ENCODE measurements at regions not wholly inside any gene's neighbourhood (a gene's known extent, or its start where the extent isn't known, plus 50 kb on each side); places are given as distances from the start of the nearest gene placed in this dataset.
"Not testable (repeated sequence)": the region's sequence is repeated elsewhere in the genome, so short reads cannot be mapped to it uniquely, and the experiment has no call there.

- Histone ChIP-seq H2BK120ac (ENCODE audit: low read depth, low read length) (no peak overlapping the region), H3K4ac (ENCODE audit: low read depth in 1 of 2, low read length in 2 of 2) (no peak overlapping the region), H3K4me1 (ENCODE audit: control insufficient read depth, insufficient read depth, low read depth, low read length) (no peaks in the 10 kb centered on the region), H3K4me2 (ENCODE audit: low read length, poor library complexity, severe bottlenecking) (no peak overlapping the region), H3K36me3 (ENCODE audit: control insufficient read depth in 1 of 2, insufficient read depth in 2 of 2, low read depth in 1 of 2, low read length in 2 of 2) (no peaks in the 10 kb centered on the region), H3K18ac (ENCODE audit: low read depth in 1 of 2, low read length in 2 of 2) (no peak overlapping the region), H2AFZ (ENCODE audit: low read depth, low read length) (no peak overlapping the region), H3K79me1 (replicated peaks; ENCODE audit: low read length, poor library complexity, severe bottlenecking) (no peaks in the 10 kb centered on the region), H2BK12ac (ENCODE audit: low read length in 2 of 2) (no peak overlapping the region), H4K8ac (ENCODE audit: low read length) (no peak overlapping the region), H3K4me3 (ENCODE audit: insufficient read depth in 1 of 2, low read depth in 1 of 2, low read length in 2 of 2) (no peak overlapping the region), H2AK5ac (ENCODE audit: low read length, severe bottlenecking) (no peak overlapping the region), H3K27me3 (ENCODE audit: control insufficient read depth in 1 of 2, insufficient read depth in 1 of 2, low read length in 2 of 2) (no peaks in the 10 kb centered on the region), H2BK15ac (ENCODE audit: low read depth, poor library complexity, severe bottlenecking) (no peak overlapping the region), H3K9ac (ENCODE audit: low read length) (peak overlapping the region; percentile 44), H3K23ac (ENCODE audit: low read length in 2 of 2) (no peak overlapping the region), H3K9me3 (ENCODE audit: control insufficient read depth, low read length) (no peaks in the 10 kb centered on the region), H4K91ac (ENCODE audit: low read length) (no peak overlapping the region), H3K27ac (ENCODE audit: low read length, poor library complexity, severe bottlenecking) (no peak overlapping the region), H3K14ac (ENCODE audit: low read length in 2 of 2) (no peak overlapping the region), H2BK5ac (ENCODE audit: low read depth, low read length, poor library complexity, severe bottlenecking) (no peak overlapping the region)
- 49% methylated on average over 8 of the region's 8 CpGs for WGBS
- DNase-seq, result peak; percentile 57
Measured at GRCh38 chr3:155995525-155996370, 124.6 kb upstream of the KCNAB1 start.

- 96% methylated on average over 3 of the region's 3 CpGs for WGBS
Measured at GRCh38 chr3:155996882-155997281, 123.5 kb upstream of the KCNAB1 start.

GRCh38 chr3:155998173-155998572 is 122.2 kb upstream of the KCNAB1 start:
- peak overlapping the region; percentile 5 for H2BK120ac ChIP-seq (ENCODE audit: low read depth, low read length)
- H3K4me1 ChIP-seq (ENCODE audit: control insufficient read depth, insufficient read depth, low read depth, low read length); H2BK15ac ChIP-seq (ENCODE audit: low read depth, poor library complexity, severe bottlenecking); H3K9me3 ChIP-seq (ENCODE audit: control insufficient read depth, low read length); H4K8ac ChIP-seq (ENCODE audit: low read length); H3K18ac ChIP-seq (ENCODE audit: low read depth in 1 of 2, low read length in 2 of 2); H2AFZ ChIP-seq (ENCODE audit: low read depth, low read length); H3K14ac ChIP-seq (ENCODE audit: low read length in 2 of 2); H3K4me3 ChIP-seq (ENCODE audit: insufficient read depth in 1 of 2, low read depth in 1 of 2, low read length in 2 of 2); DNase-seq; H3K9ac ChIP-seq (ENCODE audit: low read length); H2AK5ac ChIP-seq (ENCODE audit: low read length, severe bottlenecking); H3K23ac ChIP-seq (ENCODE audit: low read length in 2 of 2); H3K79me1 ChIP-seq (replicated peaks; ENCODE audit: low read length, poor library complexity, severe bottlenecking); H3K4ac ChIP-seq (ENCODE audit: low read depth in 1 of 2, low read length in 2 of 2); H4K91ac ChIP-seq (ENCODE audit: low read length); H3K27me3 ChIP-seq (ENCODE audit: control insufficient read depth in 1 of 2, insufficient read depth in 1 of 2, low read length in 2 of 2); H3K4me2 ChIP-seq (ENCODE audit: low read length, poor library complexity, severe bottlenecking); H2BK12ac ChIP-seq (ENCODE audit: low read length in 2 of 2); H3K27ac ChIP-seq (ENCODE audit: low read length, poor library complexity, severe bottlenecking); H2BK5ac ChIP-seq (ENCODE audit: low read depth, low read length, poor library complexity, severe bottlenecking); H3K36me3 ChIP-seq (ENCODE audit: control insufficient read depth in 1 of 2, insufficient read depth in 2 of 2, low read depth in 1 of 2, low read length in 2 of 2): not testable (repeated sequence)
- WGBS, result 94% methylated on average over 3 of the region's 3 CpGs

More at GRCh38 chr3:155996882-155997281, 123.5 kb upstream of the KCNAB1 start:
- no peaks in the 10 kb centered on the region for H3K79me1 ChIP-seq (replicated peaks; ENCODE audit: low read length, poor library complexity, severe bottlenecking)
- H3K4me1 ChIP-seq (ENCODE audit: control insufficient read depth, insufficient read depth, low read depth, low read length), result no peaks in the 10 kb centered on the region
- no peak overlapping the region for H3K18ac ChIP-seq (ENCODE audit: low read depth in 1 of 2, low read length in 2 of 2)
- no peak overlapping the region for H3K27ac ChIP-seq (ENCODE audit: low read length, poor library complexity, severe bottlenecking)
- H3K4me3 ChIP-seq (ENCODE audit: insufficient read depth in 1 of 2, low read depth in 1 of 2, low read length in 2 of 2), result no peak overlapping the region
- H3K36me3 ChIP-seq (ENCODE audit: control insufficient read depth in 1 of 2, insufficient read depth in 2 of 2, low read depth in 1 of 2, low read length in 2 of 2), result no peaks in the 10 kb centered on the region
- H2BK120ac ChIP-seq (ENCODE audit: low read depth, low read length), result no peak overlapping the region
- no peak overlapping the region for H3K9ac ChIP-seq (ENCODE audit: low read length)
- no peak overlapping the region for H3K23ac ChIP-seq (ENCODE audit: low read length in 2 of 2)
- no peak overlapping the region for H4K8ac ChIP-seq (ENCODE audit: low read length)
- no peak overlapping the region for H2BK5ac ChIP-seq (ENCODE audit: low read depth, low read length, poor library complexity, severe bottlenecking)
- H2AK5ac ChIP-seq (ENCODE audit: low read length, severe bottlenecking), result no peak overlapping the region
- H3K14ac ChIP-seq (ENCODE audit: low read length in 2 of 2), result no peak overlapping the region
- no peaks in the 10 kb centered on the region for H3K27me3 ChIP-seq (ENCODE audit: control insufficient read depth in 1 of 2, insufficient read depth in 1 of 2, low read length in 2 of 2)
- H4K91ac ChIP-seq (ENCODE audit: low read length), result no peak overlapping the region
- no peak overlapping the region for H3K4me2 ChIP-seq (ENCODE audit: low read length, poor library complexity, severe bottlenecking)
- no peak overlapping the region for H2BK15ac ChIP-seq (ENCODE audit: low read depth, poor library complexity, severe bottlenecking)
- no peak overlapping the region for H3K4ac ChIP-seq (ENCODE audit: low read depth in 1 of 2, low read length in 2 of 2)
- DNase-seq, result no peak
- no peak overlapping the region for H2BK12ac ChIP-seq (ENCODE audit: low read length in 2 of 2)
- no peak overlapping the region for H2AFZ ChIP-seq (ENCODE audit: low read depth, low read length)
- H3K9me3 ChIP-seq (ENCODE audit: control insufficient read depth, low read length), result no peaks in the 10 kb centered on the region

GRCh38 chr3:156005736-156006135 is 114.6 kb upstream of the KCNAB1 start:
- no peak overlapping the region for H3K23ac ChIP-seq (ENCODE audit: low read length in 2 of 2)
- H3K4me3 ChIP-seq (ENCODE audit: insufficient read depth in 1 of 2, low read depth in 1 of 2, low read length in 2 of 2), result no peak overlapping the region
- H4K91ac ChIP-seq (ENCODE audit: low read length), result no peak overlapping the region
- DNase-seq, result no peak
- no peak overlapping the region for H2BK5ac ChIP-seq (ENCODE audit: low read depth, low read length, poor library complexity, severe bottlenecking)
- no peaks in the 10 kb centered on the region for H3K4me1 ChIP-seq (ENCODE audit: control insufficient read depth, insufficient read depth, low read depth, low read length)
- H3K4me2 ChIP-seq (ENCODE audit: low read length, poor library complexity, severe bottlenecking), result no peak overlapping the region
- no peaks in the 10 kb centered on the region for H3K36me3 ChIP-seq (ENCODE audit: control insufficient read depth in 1 of 2, insufficient read depth in 2 of 2, low read depth in 1 of 2, low read length in 2 of 2)
- H3K9ac ChIP-seq (ENCODE audit: low read length), result no peak overlapping the region
- no peak overlapping the region for H2BK120ac ChIP-seq (ENCODE audit: low read depth, low read length)
- no peak overlapping the region for H2BK12ac ChIP-seq (ENCODE audit: low read length in 2 of 2)
- H3K27me3 ChIP-seq (ENCODE audit: control insufficient read depth in 1 of 2, insufficient read depth in 1 of 2, low read length in 2 of 2), result no peaks in the 10 kb centered on the region
- H3K14ac ChIP-seq (ENCODE audit: low read length in 2 of 2), result no peak overlapping the region
- H3K9me3 ChIP-seq (ENCODE audit: control insufficient read depth, low read length), result no peaks in the 10 kb centered on the region
- H2AFZ ChIP-seq (ENCODE audit: low read depth, low read length), result no peak overlapping the region
- 57% methylated on average over 2 of the region's 3 CpGs for WGBS
- no peaks in the 10 kb centered on the region for H3K79me1 ChIP-seq (replicated peaks; ENCODE audit: low read length, poor library complexity, severe bottlenecking)
- H4K8ac ChIP-seq (ENCODE audit: low read length), result no peak overlapping the region
- no peak overlapping the region for H3K18ac ChIP-seq (ENCODE audit: low read depth in 1 of 2, low read length in 2 of 2)
- H2AK5ac ChIP-seq (ENCODE audit: low read length, severe bottlenecking), result no peak overlapping the region
- H3K4ac ChIP-seq (ENCODE audit: low read depth in 1 of 2, low read length in 2 of 2), result no peak overlapping the region
- no peak overlapping the region for H2BK15ac ChIP-seq (ENCODE audit: low read depth, poor library complexity, severe bottlenecking)
- no peak overlapping the region for H3K27ac ChIP-seq (ENCODE audit: low read length, poor library complexity, severe bottlenecking)

Measured in mesenchymal stem cell (in vitro differentiated cells and primary cell).